Esophagus (tissue), 2 donors: ENCODE measurements at regions not wholly inside any gene's neighbourhood (a gene's known extent, or its start where the extent isn't known, plus 50 kb on each side); places are given as distances from the start of the nearest gene placed in this dataset.

Experiments
- H3K27ac ChIP-seq, 2 donors: one replicate each; pipeline ENCODE4 v1.5.1; 2013; ENCODE audit warnings: low read depth in 2 of 2, mild to moderate bottlenecking in 2 of 2, inconsistent platforms in 1 of 2, low read length in 1 of 2, moderate library complexity in 1 of 2
- H3K27me3 ChIP-seq, 2 donors: one replicate each; pipeline ENCODE4 v1.6.1; 2013; ENCODE audit warnings: low read length in 2 of 2, control low read depth in 1 of 2, mild to moderate bottlenecking in 1 of 2; ENCODE audit not compliant: insufficient read depth in 2 of 2, control insufficient read depth in 1 of 2
- H3K36me3 ChIP-seq, 2 donors: one replicate each; pipeline ENCODE4 v1.6.1; 2013; ENCODE audit warnings: low read length in 1 of 2; ENCODE audit not compliant: control insufficient read depth in 2 of 2, insufficient read depth in 2 of 2
- H3K4me1 ChIP-seq, 2 donors: one replicate each; pipeline ENCODE4 v1.6.1; 2013; ENCODE audit warnings: low read length in 1 of 2; ENCODE audit not compliant: control insufficient read depth in 2 of 2, insufficient read depth in 2 of 2
- H3K4me3 ChIP-seq, 2 donors: one replicate each; pipeline ENCODE4 v1.5.1; 2013; ENCODE audit warnings: low read length in 2 of 2, mild to moderate bottlenecking in 2 of 2, low read depth in 1 of 2, moderate library complexity in 1 of 2
- H3K9me3 ChIP-seq, 2 donors: one replicate each; pipeline ENCODE4 v1.6.1; 2013; ENCODE audit warnings: mild to moderate bottlenecking in 2 of 2, low read depth in 1 of 2, low read length in 1 of 2, moderate library complexity in 1 of 2; ENCODE audit not compliant: control insufficient read depth in 2 of 2, insufficient read depth in 1 of 2
- WGBS, 2 donors: extraction: QIAGEN DNeasy Blood & Tissue Kit; methylation state at CpG; one replicate each; pipeline ENCODE4 v1.1.7; 2013; 5-methylcytosine and 5-hydroxymethylcytosine counted together
- donor health status: healthy with polysubstance abuse.
- donor health status: Bipolar disorder and iron deficiency.

DNA sequence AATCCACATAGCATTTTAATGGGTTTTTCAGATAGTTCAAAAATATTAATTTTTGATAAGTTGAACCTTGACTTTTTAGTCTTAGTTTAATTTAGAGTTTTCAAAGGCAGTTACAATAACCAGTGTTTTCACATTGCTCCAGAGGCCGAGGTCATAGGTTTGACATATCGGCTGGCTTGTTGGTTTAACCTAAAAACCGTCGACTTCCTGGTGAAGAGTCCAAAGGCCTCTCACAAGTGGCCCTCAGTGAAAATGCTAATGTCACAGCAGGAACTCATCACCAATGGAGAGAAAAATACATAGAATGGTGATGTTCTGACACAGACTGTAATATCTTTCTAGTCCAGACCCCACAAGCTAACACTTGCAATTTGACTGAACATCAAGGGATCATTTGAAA lies 642.3 kb downstream of the PLOD2 start:
- WGBS, 2 donors, result 60 to 65% methylated on average over 4 of the region's 4 CpGs
- Histone ChIP-seq H3K27me3 (no peaks in the 10 kb centered on the region), H3K4me1 (no peaks in the 10 kb centered on the region), H3K27ac (no peak overlapping the region), H3K9me3 (no peaks in the 10 kb centered on the region), H3K36me3 (no peaks in the 10 kb centered on the region), H3K4me3 (no peak overlapping the region)

GRCh38 chr3:145519398-145520047 lies 641.5 kb downstream of the PLOD2 start:
- 69 to 80% methylated on average over 6 of the region's 6 CpGs for WGBS, 2 donors
- Histone ChIP-seq H3K4me3 (no peak overlapping the region), H3K27me3 (no peaks in the 10 kb centered on the region), H3K9me3 (no peaks in the 10 kb centered on the region), H3K4me1 (no peaks in the 10 kb centered on the region), H3K27ac (no peak overlapping the region), H3K36me3 (no peaks in the 10 kb centered on the region)

GRCh38 chr3:145522179-145522578 lies 638.8 kb downstream of the PLOD2 start:
- Histone ChIP-seq H3K36me3 (no peaks in the 10 kb centered on the region), H3K4me1 (no peaks in the 10 kb centered on the region), H3K27ac (no peak overlapping the region), H3K9me3 (no peaks in the 10 kb centered on the region), H3K4me3 (no peak overlapping the region), H3K27me3 (no peaks in the 10 kb centered on the region)

DNA sequence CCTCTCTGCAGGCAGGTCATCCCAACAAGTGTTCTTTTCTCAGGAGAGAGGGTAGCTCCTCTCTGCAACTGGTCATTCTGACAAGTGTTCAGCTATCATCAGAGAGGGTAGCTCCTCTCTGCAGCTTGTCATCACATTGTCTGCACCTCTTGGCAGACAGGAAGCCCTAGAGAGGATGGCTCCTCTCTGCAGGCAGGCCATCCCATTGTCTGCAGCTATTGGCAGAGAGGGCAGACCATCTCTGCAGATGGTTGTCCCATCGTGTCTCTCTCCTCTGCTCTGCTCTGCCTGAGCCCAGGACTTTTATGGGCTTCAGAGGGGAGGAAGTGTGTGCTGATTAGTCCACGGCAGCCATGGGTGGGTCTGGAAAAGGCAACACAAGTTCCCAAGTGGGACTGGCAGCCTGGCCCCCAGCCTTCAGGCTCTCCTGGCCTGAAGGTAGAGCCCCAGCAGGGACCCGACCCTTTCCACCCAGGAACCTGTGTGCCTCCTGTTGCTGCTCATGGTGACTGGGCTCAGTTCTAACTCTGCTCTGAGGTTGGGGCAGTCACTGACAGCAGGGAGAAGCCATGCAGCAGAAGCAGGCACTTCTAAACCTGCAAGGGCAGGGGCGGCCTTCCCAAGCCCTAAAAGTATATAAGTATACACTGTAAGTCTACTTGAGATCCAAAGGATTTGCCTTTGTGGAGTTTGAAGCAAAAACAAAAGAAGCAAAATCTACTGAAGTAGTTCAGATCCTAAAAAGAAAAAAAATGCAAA lies 637.9 kb downstream of the PLOD2 start:
- no peak overlapping the region for H3K4me3 ChIP-seq
- H3K4me1 ChIP-seq, result no peaks in the 10 kb centered on the region
- H3K36me3 ChIP-seq, result no peaks in the 10 kb centered on the region
- H3K27ac ChIP-seq, result no peak overlapping the region
- 86 to 88% methylated on average over 4 of the region's 4 CpGs for WGBS, 2 donors
- no peaks in the 10 kb centered on the region for H3K27me3 ChIP-seq
- H3K9me3 ChIP-seq, result no peaks in the 10 kb centered on the region

DNA sequence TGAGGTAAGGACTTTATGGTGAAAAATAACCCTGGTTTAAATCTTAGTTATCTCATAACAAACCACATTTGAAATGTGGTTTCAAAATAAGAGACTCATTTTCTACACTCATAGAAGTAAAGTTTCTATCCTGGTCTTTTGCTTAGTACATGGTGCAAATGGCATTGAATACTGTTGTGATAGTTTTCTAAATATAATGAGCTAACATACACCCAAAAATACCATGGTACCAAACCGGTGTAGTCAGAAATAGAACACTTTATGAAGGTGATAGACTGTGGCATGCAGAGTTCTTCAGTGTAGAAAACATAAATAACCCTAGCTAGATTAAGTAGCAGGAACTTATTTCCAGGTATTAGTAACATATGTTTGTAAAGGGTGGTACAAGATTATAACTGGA lies 629.4 kb downstream of the PLOD2 start:
- Histone ChIP-seq H3K36me3 (no peaks in the 10 kb centered on the region), H3K4me1 (no peaks in the 10 kb centered on the region), H3K9me3 (no peaks in the 10 kb centered on the region), H3K27ac (no peak overlapping the region), H3K4me3 (no peak overlapping the region), H3K27me3 (no peaks in the 10 kb centered on the region)
- WGBS, 2 donors, result 71 to 77% methylated on average over 1 of the region's 1 CpG

GRCh38 chr3:145533696-145534095 lies 627.3 kb downstream of the PLOD2 start:
- Histone ChIP-seq H3K27me3 (no peaks in the 10 kb centered on the region), H3K4me3 (no peak overlapping the region), H3K36me3 (no peaks in the 10 kb centered on the region), H3K9me3 (no peaks in the 10 kb centered on the region), H3K4me1 (no peaks in the 10 kb centered on the region), H3K27ac (no peak overlapping the region)
- WGBS, 2 donors, result 61 to 72% methylated on average over 1 of the region's 1 CpG

DNA sequence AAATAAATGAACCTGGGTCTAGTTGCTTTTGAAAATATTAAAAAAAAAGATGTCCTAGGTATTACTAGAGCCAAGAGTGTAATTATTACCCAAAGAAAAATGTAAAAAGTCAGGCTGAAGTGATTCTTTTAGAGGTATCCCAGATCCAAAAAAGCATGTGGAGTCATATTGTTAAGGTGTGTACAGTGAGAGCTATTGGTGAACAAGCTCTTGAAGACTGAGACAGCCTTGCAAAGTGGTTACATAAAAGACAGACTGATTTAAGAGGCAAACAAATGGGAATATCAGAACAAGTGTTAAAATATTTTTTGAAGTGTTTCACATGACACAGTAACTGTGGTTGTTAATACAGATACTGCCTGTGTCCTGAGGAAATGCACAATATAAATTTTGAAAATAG lies 624.5 kb downstream of the PLOD2 start:
- no peaks in the 10 kb centered on the region for H3K9me3 ChIP-seq
- no peaks in the 10 kb centered on the region for H3K27me3 ChIP-seq
- H3K4me3 ChIP-seq, result no peak overlapping the region
- no peak overlapping the region for H3K27ac ChIP-seq
- H3K4me1 ChIP-seq, result no peaks in the 10 kb centered on the region
- H3K36me3 ChIP-seq, result no peaks in the 10 kb centered on the region

- Histone ChIP-seq H3K4me3 (no peak overlapping the region), H3K4me1 (no peaks in the 10 kb centered on the region), H3K9me3 (no peaks in the 10 kb centered on the region), H3K27me3 (no peaks in the 10 kb centered on the region), H3K27ac (no peak overlapping the region), H3K36me3 (no peaks in the 10 kb centered on the region)
- whole genome bisulfite sequencing, 2 donors, result 0 to 19% methylated on average over 1 of the region's 1 CpG
These were observed 610.5 kb downstream of the PLOD2 start for GRCh38 chr3:145550522-145550921.

- Histone ChIP-seq H3K4me1 (no peaks in the 10 kb centered on the region), H3K27ac (no peak overlapping the region), H3K36me3 (no peaks in the 10 kb centered on the region), H3K9me3 (no peaks in the 10 kb centered on the region), H3K4me3 (no peak overlapping the region), H3K27me3 (no peaks in the 10 kb centered on the region)
- WGBS, 2 donors, result 9 to 17% methylated on average over 2 of the region's 2 CpGs
These were observed 603.6 kb downstream of the PLOD2 start for GRCh38 chr3:145557405-145557804.

DNA sequence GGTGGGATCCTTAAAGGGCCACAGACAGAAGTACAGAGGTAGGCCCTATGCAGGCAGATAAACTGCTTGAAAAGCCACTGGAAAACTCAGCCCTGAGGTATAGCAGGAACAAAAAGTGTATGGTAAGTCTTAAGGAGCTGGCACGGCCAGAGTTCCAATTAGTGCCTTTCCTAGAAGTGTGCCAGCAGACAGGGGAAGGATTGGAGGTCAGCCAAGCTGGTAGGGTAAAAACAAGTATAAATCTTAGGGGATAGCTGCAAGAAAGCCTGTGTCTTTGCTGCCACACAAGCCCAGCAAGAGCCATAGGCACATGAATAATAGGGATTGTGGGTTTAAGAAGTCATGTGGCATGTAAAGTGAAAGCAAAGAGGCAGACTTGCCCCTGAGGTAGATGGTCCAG lies 582.5 kb downstream of the PLOD2 start:
- Histone ChIP-seq H3K36me3 (no peaks in the 10 kb centered on the region), H3K4me3 (no peak overlapping the region), H3K4me1 (no peaks in the 10 kb centered on the region), H3K27me3 (no peaks in the 10 kb centered on the region), H3K27ac (no peak overlapping the region), H3K9me3 (no peaks in the 10 kb centered on the region)
- WGBS, 2 donors, result 57 to 64% methylated on average over 1 of the region's 1 CpG
